ENCODE measurements at regions not wholly inside any gene's neighbourhood (a gene's known extent, or its start where the extent isn't known, plus 50 kb on each side); places are given as distances from the start of the nearest gene placed in this dataset.
"Not testable (repeated sequence)": the region's sequence is repeated elsewhere in the genome, so short reads cannot be mapped to it uniquely, and the experiment has no call there.

GRCh38 chr9:18063856-18064390 lies 410.0 kb upstream of the ADAMTSL1 start:
- 0% methylated on average over 6 of the region's 6 CpGs for WGBS (ENCODE audit: missing lambda C conversion rate)
- TF ChIP-seq NR3C1 (IDR thresholded peaks at IDR 0.05) (no peak), CTCF (IDR thresholded peaks at IDR 0.05) (no peak), CHD4 (IDR thresholded peaks at IDR 0.05; ENCODE audit: borderline replicate concordance) (no peak), REST (IDR thresholded peaks at IDR 0.05) (no peak), FOXS1 (CRISPR knock-in tag; IDR thresholded peaks at IDR 0.05) (no peak), CHD2 (IDR thresholded peaks at IDR 0.05; ENCODE audit: low read length, partially characterized antibody) (no peak), HEYL (CRISPR knock-in tag; IDR thresholded peaks at IDR 0.05) (no peak), ZNF302 (CRISPR knock-in tag; IDR thresholded peaks at IDR 0.05) (no peak), MAX (IDR thresholded peaks at IDR 0.05) (no peak), CBX8 (IDR thresholded peaks at IDR 0.05) (no peak), GATA3 (IDR thresholded peaks at IDR 0.05; ENCODE audit: borderline replicate concordance) (no peak)
- no peaks in the 10 kb centered on the region for H3K9me3 ChIP-seq
- no peaks in the 10 kb centered on the region for H3K4me1 ChIP-seq
- FAIRE-seq (no peak), DNase-seq (ENCODE audit: low read depth in 1 of 2, low spot score in 1 of 2) (no peak), ATAC-seq (no peak)
- no peak overlapping the region for H3K4me3 ChIP-seq
- ChIA-PET POLR2A (no interaction called here), CTCF (no interaction called here)
- no peak overlapping the region for H3K27ac ChIP-seq
- H3K4me2 ChIP-seq = no peak overlapping the region

GRCh38 chr9:18066608-18067007 lies 407.3 kb upstream of the ADAMTSL1 start:
- CTCF ChIA-PET; H3K4me2 ChIP-seq; DNase-seq (ENCODE audit: low read depth in 1 of 2, low spot score in 1 of 2); FAIRE-seq; H3K4me3 ChIP-seq; H3K27ac ChIP-seq; H3K9me3 ChIP-seq; POLR2A ChIA-PET; H3K4me1 ChIP-seq; ATAC-seq: not testable (repeated sequence)
- 3% methylated on average over 2 of the region's 2 CpGs for WGBS (ENCODE audit: missing lambda C conversion rate)

- Histone ChIP-seq H3K4me3 (no peak overlapping the region), H3K4me2 (no peak overlapping the region), H3K4me1 (no peaks in the 10 kb centered on the region), H3K9me3 (no peaks in the 10 kb centered on the region), H3K27ac (no peak overlapping the region)
- WGBS (ENCODE audit: missing lambda C conversion rate) = 53% methylated on average over 6 of the region's 6 CpGs
- CTCF ChIA-PET = interaction anchor here (0.6 kb wide), 1 partner anchor 236 kb away, joined by 3 read pairs; no protein-coding TSS in a partner anchor
- no peak for FAIRE-seq
- no peak for DNase-seq (ENCODE audit: low read depth in 1 of 2, low spot score in 1 of 2)
- TF ChIP-seq FOSB (CRISPR knock-in tag; IDR thresholded peaks at IDR 0.05) = no peak
- TF ChIP-seq BCL3 (IDR thresholded peaks at IDR 0.05) = no peak
- no peak for TF ChIP-seq EHMT2 (IDR thresholded peaks at IDR 0.05; ENCODE audit: low read depth)
- no peak for TF ChIP-seq SMC3 (IDR thresholded peaks at IDR 0.05)
- no peak for TF ChIP-seq TFCP2L1 (CRISPR knock-in tag; IDR thresholded peaks at IDR 0.05)
- TF ChIP-seq ZC3H11A (IDR thresholded peaks at IDR 0.05) = no peak
- no peak for ATAC-seq
- POLR2A ChIA-PET = no interaction called here
Measured at GRCh38 chr9:18067548-18068120, 406.3 kb upstream of the ADAMTSL1 start.

Data from A549 (cell line).